Activated naive CD4-positive, alpha-beta T cell treated with anti-CD3 and anti-CD28 coated beads, Interleukin-2, amount 50 U/mL, for 24 hours (primary cell): ENCODE measurements at regions not wholly inside any gene's neighbourhood (a gene's known extent, or its start where the extent isn't known, plus 50 kb on each side); places are given as distances from the start of the nearest gene placed in this dataset.

Source experiments
- H3K27ac Mint-ChIP-seq: one replicate; pipeline ENCODE4 v1.8.0; 2021; ENCODE audit warnings: mild to moderate bottlenecking, mixed read lengths
- H3K27me3 Mint-ChIP-seq: one replicate; pipeline ENCODE4 v1.8.0; 2021; ENCODE audit warnings: mixed read lengths
- H3K36me3 Mint-ChIP-seq: one replicate; pipeline ENCODE4 v1.8.0; 2021; ENCODE audit warnings: mixed read lengths
- H3K4me1 Mint-ChIP-seq: one replicate; pipeline ENCODE4 v1.8.0; 2021; ENCODE audit warnings: mixed read lengths
- H3K4me3 Mint-ChIP-seq: one replicate; pipeline ENCODE4 v1.8.0; 2021; ENCODE audit warnings: mild to moderate bottlenecking, mixed read lengths
- H3K9me3 Mint-ChIP-seq: one replicate; pipeline ENCODE4 v1.8.0; 2021; ENCODE audit warnings: mixed read lengths

DNA sequence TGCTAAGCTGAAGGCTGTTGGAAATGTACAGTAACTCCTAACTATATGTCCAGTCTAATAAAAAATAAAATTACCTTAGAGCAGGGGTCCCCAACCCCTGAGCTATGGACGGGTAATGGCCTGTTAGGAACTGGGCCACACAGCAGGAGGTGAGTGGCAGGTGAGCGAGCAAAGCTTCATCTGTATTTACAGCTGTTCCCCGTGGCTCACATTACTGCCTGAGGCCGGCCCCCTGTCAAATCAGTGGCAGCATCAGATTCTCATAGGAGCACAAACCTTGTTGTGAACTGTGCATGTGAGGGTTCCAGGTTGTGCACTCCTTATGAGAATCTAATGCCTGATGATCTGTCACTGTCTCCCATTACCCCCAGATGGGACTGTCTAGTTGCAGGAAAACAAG, 73.1 kb upstream of the CXCR4 start:
- Mint-ChIP-seq H3K27ac (no peak overlapping the region), H3K4me1 (peaks cover 3% of the 10 kb centered on the region), H3K9me3 (no peaks in the 10 kb centered on the region), H3K36me3 (no peaks in the 10 kb centered on the region), H3K27me3 (no peaks in the 10 kb centered on the region), H3K4me3 (no peak overlapping the region)

DNA sequence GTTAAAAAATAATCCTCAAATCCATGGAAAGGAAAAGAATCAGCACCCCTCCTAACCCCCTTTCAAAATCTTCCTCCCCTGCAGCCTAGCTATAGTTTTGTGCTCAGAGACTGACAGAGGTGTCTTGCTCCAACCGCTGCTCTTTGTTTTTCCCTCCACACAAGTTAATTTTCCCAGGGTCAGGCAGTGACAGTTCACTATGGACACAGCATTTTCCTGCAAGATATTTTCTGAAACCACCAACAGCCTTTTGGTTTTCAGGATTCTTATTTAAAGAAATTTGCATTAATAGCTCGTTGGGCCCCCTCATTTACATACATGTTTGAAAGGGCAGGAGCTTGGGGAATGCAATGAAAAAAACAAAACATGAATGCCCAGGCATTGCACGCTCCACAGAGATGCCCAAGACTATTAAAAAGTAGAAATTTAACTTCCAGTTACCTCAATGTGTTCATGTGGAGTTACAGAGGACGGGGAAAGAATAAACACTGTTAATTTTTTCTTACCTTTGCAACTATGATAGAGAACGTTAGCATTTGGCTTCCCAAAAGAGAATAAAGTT, 71.4 kb upstream of the CXCR4 start:
- no peak overlapping the region for H3K4me3 Mint-ChIP-seq
- peaks cover 3% of the 10 kb centered on the region for H3K4me1 Mint-ChIP-seq
- no peaks in the 10 kb centered on the region for H3K9me3 Mint-ChIP-seq
- no peak overlapping the region for H3K27ac Mint-ChIP-seq
- no peaks in the 10 kb centered on the region for H3K27me3 Mint-ChIP-seq
- H3K36me3 Mint-ChIP-seq = no peaks in the 10 kb centered on the region

DNA sequence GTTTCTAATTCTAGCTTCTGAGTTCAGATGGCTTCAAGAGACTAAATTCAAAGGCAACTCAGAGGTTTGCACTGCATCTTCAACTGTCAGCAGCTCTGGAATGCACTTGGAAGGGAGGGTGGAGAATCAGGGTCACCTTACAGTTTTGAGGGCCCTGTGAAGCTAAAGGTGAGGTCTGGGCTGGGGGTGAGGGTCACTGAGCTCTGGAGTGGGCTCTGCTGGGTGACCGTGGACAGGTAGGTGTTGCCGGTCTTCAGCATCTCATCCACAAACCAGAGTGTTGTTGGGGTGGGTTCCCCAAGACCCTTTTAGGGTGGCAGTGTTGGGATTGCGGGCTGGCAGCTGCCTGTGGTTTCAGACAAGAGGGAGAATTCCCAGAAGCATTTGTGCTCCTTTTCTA, 70.1 kb upstream of the CXCR4 start:
- H3K4me3 Mint-ChIP-seq = no peak overlapping the region
- H3K27ac Mint-ChIP-seq = no peak overlapping the region
- no peaks in the 10 kb centered on the region for H3K36me3 Mint-ChIP-seq
- H3K27me3 Mint-ChIP-seq = no peaks in the 10 kb centered on the region
- peaks cover 3% of the 10 kb centered on the region for H3K4me1 Mint-ChIP-seq
- H3K9me3 Mint-ChIP-seq = no peaks in the 10 kb centered on the region

DNA sequence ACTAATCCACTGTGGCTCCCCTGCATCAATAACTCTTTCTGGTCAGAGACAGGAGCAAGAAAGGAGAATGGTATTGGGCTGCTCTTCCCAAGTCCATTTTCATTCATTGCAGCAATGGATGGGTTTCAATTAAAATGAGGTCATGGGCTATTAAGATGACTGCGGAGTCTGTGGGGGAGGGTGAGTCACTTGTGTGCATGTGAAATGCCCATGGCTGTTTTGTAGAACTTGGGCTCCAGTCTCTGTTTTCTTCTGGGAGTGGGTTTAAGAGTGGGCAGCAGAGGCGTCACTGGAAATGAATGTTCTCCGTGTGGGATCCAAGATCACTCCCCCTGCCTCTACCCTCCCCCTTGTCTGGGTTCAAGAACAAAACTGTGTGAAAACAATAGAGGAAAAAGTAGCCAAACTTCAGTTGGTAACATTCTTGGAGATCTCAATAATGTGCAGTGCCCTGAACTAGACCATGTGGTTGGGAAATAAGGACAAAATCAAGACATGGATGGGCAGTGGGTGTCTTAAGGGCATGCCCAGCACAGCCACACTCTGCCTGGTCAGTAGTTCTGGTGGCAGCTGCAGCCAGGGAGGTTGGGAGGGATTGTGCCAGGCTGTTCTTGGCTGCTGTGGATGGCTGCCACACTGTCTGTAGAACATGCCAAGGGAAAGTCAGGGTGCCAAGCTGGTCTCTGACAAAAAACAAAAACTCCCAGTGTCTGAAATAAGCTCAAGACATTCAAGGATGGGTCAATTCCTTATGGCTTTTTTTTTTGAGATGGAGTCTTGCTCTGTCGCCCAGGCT, 68.2 kb upstream of the CXCR4 start:
- no peak overlapping the region for H3K4me3 Mint-ChIP-seq
- no peaks in the 10 kb centered on the region for H3K27me3 Mint-ChIP-seq
- H3K4me1 Mint-ChIP-seq = no peaks in the 10 kb centered on the region
- H3K27ac Mint-ChIP-seq = no peak overlapping the region
- no peaks in the 10 kb centered on the region for H3K9me3 Mint-ChIP-seq
- no peaks in the 10 kb centered on the region for H3K36me3 Mint-ChIP-seq

DNA sequence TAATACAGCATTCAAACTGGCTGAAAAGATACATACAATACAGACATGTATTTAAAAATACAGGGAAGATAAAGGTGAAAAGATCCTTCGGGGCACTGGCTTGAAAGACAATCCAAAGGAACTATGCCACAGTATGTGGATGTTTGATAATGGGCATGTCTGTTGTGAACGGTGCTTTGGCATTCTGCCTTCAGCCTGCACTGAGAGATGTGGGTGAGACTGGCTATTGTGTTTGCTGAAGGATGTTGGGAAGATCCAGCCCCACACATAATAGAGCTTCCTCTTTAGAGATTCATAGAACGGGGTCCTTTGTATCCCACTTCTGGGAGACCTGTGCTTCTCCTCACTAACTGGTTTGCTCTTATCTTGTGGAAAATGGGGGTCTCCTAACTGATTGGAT, 65.1 kb upstream of the CXCR4 start:
- no peaks in the 10 kb centered on the region for H3K36me3 Mint-ChIP-seq
- no peaks in the 10 kb centered on the region for H3K27me3 Mint-ChIP-seq
- peaks cover 12% of the 10 kb centered on the region for H3K4me1 Mint-ChIP-seq
- no peaks in the 10 kb centered on the region for H3K9me3 Mint-ChIP-seq
- no peak overlapping the region for H3K4me3 Mint-ChIP-seq
- no peak overlapping the region for H3K27ac Mint-ChIP-seq

DNA sequence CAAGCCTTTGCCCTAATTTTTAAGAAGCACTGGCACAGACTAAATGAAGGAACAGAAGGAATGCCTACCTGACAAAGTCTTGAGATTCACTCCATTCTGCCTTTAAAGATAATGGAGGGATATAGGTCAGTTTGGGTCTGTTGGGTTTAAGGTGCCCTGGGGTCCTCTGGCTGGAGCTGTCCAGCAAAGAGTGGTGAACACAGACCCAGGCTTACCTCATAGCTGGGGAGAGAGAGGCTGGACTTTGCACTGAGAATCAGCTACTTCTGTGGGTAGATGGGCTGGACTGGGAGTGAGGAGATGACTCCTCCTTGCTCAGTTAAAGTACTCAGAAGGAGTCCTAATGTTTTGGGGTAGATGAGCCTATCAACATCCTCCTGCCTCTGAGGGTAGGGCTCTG, 64.4 kb upstream of the CXCR4 start:
- Mint-ChIP-seq H3K4me3 (no peak overlapping the region), H3K9me3 (no peaks in the 10 kb centered on the region), H3K27ac (no peak overlapping the region), H3K4me1 (peaks cover 12% of the 10 kb centered on the region), H3K27me3 (no peaks in the 10 kb centered on the region), H3K36me3 (no peaks in the 10 kb centered on the region)

DNA sequence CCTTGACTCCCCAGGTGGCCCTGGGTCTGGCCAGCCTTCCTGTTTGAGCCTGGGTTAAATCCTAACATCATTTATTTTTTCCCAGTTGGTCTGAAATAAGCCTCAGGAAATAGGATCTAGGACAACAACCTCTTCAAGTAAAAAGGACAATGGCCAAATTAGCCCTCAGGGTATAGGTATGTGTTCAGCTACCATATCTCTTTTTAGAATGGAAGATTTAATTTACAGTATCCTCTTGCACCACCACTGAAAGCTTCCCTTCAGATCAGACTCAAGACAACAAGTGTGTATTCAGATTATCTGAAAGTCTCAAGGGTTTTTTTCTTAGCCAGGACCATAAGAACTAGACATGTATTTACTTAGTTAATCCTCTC, 61.6 kb upstream of the CXCR4 start:
- H3K27ac Mint-ChIP-seq = no peak overlapping the region
- H3K36me3 Mint-ChIP-seq = no peaks in the 10 kb centered on the region
- no peak overlapping the region for H3K4me3 Mint-ChIP-seq

DNA sequence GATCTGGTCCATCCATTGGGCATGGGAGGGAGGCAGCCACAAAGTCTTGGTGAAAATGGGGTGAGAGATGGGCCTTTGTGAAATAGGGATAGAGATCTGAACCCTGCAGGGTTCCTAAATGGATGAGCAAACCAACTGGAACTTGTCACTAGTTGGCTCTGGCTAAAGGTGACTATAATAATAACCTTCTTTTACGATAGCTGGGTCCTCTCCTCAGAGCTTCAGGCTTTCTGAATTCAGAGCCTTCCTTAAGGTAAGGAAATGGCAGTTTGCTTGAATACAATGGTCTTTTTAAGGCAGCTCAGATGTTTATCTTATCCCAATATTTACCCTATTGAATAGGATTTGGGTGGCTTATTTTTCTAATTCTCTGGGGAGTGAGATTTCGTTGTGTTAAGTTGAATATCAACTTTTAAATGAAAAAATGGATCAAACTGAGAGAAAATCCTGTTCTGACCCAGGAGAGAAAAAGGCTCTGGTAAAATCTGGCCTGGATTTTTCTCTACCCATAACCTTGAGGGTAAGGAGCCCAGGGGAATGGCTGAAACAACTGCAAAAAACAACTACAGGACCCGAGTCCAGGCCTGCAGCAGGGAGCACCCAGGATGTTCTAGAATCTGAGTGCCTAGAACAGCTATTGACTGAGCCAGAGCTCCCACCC, 61.1 kb upstream of the CXCR4 start:
- no peaks in the 10 kb centered on the region for H3K9me3 Mint-ChIP-seq
- no peaks in the 10 kb centered on the region for H3K36me3 Mint-ChIP-seq
- H3K4me1 Mint-ChIP-seq = peaks cover 20% of the 10 kb centered on the region
- no peak overlapping the region for H3K27ac Mint-ChIP-seq
- H3K4me3 Mint-ChIP-seq = no peak overlapping the region
- no peaks in the 10 kb centered on the region for H3K27me3 Mint-ChIP-seq

More for the DNA sequence above, 61.6 kb upstream of the CXCR4 start:
- H3K9me3 Mint-ChIP-seq = no peaks in the 10 kb centered on the region
- peaks cover 20% of the 10 kb centered on the region for H3K4me1 Mint-ChIP-seq
- H3K27me3 Mint-ChIP-seq = no peaks in the 10 kb centered on the region

DNA sequence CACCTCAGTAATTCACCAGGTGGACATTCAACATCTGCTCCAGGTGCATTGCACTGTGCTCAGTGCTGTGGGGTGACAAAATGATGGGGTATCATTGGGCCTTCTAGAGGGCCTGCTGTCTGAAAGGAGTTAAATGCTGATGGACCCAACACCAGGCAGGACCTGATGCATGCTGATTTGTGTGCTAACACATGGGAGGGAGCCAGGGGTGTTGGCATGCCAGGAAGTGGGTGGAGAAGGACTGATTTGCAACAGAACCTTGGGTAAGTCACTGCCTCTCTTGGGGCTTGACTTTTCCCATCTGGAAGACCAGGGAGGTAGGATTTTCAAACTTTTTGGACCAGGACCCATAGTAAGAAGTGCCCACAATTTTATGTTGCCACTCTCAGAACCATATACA, 57.9 kb upstream of the CXCR4 start:
- Mint-ChIP-seq H3K4me1 (peaks cover 40% of the 10 kb centered on the region), H3K36me3 (no peaks in the 10 kb centered on the region), H3K9me3 (no peaks in the 10 kb centered on the region), H3K27me3 (no peaks in the 10 kb centered on the region), H3K27ac (no peak overlapping the region), H3K4me3 (no peak overlapping the region)

DNA sequence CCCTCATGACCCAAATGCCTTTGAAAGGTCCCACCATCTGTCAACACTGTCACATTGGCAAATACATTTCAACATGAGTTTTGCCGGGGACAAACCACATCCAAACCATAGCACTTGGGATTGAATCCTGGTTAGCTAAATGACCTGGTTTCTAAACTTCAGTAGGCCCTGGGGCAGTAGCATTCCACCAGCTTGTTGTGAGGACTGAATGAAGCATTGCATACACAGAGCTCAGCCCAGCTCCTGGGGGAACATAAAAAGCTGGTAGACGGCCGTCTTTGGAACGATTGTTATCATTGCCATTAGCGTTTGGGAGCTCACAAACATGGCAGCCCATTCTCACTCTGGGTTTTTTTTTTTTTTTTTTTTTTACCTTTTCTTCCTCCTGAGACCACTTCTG, 57.5 kb upstream of the CXCR4 start:
- Mint-ChIP-seq H3K27ac (no peak overlapping the region), H3K4me3 (no peak overlapping the region), H3K36me3 (no peaks in the 10 kb centered on the region), H3K27me3 (no peaks in the 10 kb centered on the region), H3K4me1 (peaks cover 40% of the 10 kb centered on the region), H3K9me3 (no peaks in the 10 kb centered on the region)

DNA sequence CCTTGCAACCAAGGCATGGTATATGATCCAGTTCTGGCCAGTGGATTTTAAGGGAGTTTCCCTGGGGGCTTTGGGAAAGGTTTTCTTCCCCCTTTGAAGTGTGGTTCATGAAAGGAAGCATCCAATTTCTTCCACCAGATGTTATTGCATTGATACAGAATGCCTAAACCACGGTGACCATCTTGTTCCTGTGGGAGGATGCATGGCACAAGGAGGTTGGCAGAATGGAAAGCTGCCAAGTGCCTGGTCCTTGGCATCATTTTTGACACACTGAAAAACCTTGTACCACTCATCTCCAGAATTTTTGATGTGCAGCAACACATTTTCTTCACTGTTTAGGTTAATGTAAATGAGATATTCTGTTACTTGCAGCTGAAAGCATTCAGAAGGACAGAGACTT, 55.2 kb upstream of the CXCR4 start:
- Mint-ChIP-seq H3K27ac (no peak overlapping the region), H3K4me1 (peaks cover 32% of the 10 kb centered on the region), H3K9me3 (no peaks in the 10 kb centered on the region), H3K36me3 (no peaks in the 10 kb centered on the region), H3K27me3 (no peaks in the 10 kb centered on the region), H3K4me3 (no peak overlapping the region)

DNA sequence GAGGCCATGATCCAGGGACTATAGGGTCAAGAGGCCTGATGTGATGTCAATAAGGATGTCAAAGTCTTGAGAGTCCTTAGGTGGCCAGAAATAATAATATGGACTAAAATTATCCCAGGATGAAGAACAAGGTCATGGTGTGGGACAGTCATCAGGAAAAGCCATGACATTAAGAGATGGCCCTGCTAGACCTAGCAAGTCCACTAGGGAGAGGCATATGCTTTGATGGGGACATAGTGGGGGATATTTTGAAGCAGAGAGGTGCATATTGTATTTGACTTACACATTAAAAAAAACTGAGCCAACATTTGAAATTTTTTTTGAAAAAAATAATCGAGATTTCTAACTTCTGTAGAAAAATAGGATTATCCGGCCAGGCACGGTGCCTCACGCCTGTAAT, 53.3 kb upstream of the CXCR4 start:
- Mint-ChIP-seq H3K36me3 (no peaks in the 10 kb centered on the region), H3K9me3 (no peaks in the 10 kb centered on the region), H3K27me3 (no peaks in the 10 kb centered on the region), H3K4me1 (peaks cover 31% of the 10 kb centered on the region), H3K27ac (no peak overlapping the region), H3K4me3 (no peak overlapping the region)

DNA sequence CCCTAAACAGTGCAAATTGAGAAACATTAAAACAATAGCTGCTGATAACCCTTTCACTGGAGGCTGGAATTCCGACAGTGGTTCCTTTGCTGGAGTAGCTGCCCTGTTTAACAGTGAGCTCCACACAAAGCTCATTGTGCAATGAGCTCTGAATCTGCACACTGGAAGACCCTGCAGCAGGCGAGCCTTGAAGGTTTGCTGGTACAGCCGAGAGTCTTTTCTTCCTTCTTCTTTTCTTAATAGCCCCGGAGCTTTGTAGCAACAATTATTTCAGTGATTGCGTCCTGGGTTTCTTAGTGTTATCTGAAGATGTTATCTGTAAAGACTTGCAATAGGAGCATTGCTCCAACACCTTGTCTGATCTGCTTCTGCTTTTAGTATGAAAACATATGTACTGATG, 50.8 kb upstream of the CXCR4 start:
- no peak overlapping the region for H3K27ac Mint-ChIP-seq
- H3K4me3 Mint-ChIP-seq = no peak overlapping the region
- H3K36me3 Mint-ChIP-seq = no peaks in the 10 kb centered on the region
- no peaks in the 10 kb centered on the region for H3K9me3 Mint-ChIP-seq
- no peaks in the 10 kb centered on the region for H3K27me3 Mint-ChIP-seq
- peaks cover 24% of the 10 kb centered on the region for H3K4me1 Mint-ChIP-seq

DNA sequence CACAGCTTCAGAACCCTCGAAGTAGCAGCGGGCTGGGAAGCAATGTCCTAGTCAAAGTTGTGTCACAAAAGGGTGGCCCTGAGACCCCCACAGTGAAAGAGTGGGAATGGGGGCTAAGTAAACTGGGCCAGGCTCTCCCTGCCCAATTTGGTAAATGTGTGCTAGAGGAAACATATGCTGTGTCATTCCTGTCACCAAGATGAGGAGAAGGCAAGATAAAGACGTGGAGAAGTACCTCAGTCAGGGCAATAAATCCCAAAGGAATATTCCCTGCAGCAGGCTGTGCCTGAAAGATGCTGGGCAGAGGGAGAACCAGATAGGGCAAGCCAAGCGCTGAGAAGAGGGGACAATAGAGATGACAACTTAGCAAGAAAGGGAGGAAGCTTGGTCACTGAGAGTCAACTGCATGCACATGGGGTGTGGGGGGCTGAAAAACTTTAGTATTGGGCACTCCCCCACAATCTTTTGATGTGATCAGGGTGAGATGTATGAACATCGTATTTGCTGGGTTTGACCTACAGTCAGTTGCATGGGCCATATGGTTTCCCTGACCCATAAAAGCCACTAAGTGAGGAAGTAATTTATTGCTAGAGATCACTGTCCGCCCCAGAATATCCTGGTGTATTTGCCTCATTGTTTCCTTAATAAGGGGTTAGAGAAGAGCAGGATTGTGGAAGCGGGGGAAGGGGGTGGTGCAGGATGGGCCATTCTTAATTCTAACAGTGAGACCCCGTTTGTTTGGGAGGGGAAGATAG, 49.9 kb upstream of the CXCR4 start:
- no peak overlapping the region for H3K27ac Mint-ChIP-seq

More for the DNA sequence above, 49.9 kb upstream of the CXCR4 start:
- H3K4me1 Mint-ChIP-seq = peaks cover 22% of the 10 kb centered on the region
- H3K4me3 Mint-ChIP-seq = no peak overlapping the region
- H3K36me3 Mint-ChIP-seq = no peaks in the 10 kb centered on the region
- no peaks in the 10 kb centered on the region for H3K9me3 Mint-ChIP-seq
- H3K27me3 Mint-ChIP-seq = no peaks in the 10 kb centered on the region
